Cardiac fibroblast (primary cell): ENCODE measurements at regions not wholly inside any gene's neighbourhood (a gene's known extent, or its start where the extent isn't known, plus 50 kb on each side); places are given as distances from the start of the nearest gene placed in this dataset.

Experiments
- DNase-seq, 2 donors: peaks; one replicate each; pipeline versions ENCODE4 v3.0.0 to v3.0.0-alpha.2; 2010; ENCODE audit warnings: low read depth in 2 of 2
- H3K4me3 ChIP-seq, 2 donors: replicated peaks in 1 of 2; 1 replicate in 1 of 2; 2 replicates in 1 of 2; pipeline ENCODE4 v1.5.1; 2011; ENCODE audit warnings: low read depth in 2 of 2, low read length in 2 of 2, mild to moderate bottlenecking in 2 of 2, moderate library complexity in 1 of 2
- TF ChIP-seq, protein P1 (sequence below): IDR thresholded peaks from one replicate; pipeline ENCODE4 v1.5.1; 2011; ENCODE audit warnings: low read depth, mild to moderate bottlenecking, low read length, inconsistent platforms

DNA sequence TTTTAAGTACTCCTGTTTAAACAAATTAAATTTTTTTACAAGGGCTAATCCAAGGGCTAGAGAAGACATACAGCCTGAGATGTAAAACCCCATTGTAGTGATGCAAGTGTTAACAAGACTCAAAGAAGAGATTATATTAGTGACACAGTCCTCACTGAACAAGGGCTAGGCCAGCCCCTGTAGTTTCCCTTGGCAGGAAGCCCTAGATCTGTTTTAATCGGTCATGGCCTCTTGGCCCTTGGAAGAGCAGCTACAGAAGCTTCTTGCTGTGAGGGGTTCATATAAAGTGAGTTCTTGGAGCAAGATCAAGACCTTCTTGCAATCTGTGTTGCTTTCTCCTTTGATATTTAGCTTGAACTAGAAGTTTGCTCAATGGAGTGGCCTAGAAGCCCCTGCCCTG is 1339.4 kb downstream of the XPNPEP1 start:
- DNase-seq: no peak

DNA sequence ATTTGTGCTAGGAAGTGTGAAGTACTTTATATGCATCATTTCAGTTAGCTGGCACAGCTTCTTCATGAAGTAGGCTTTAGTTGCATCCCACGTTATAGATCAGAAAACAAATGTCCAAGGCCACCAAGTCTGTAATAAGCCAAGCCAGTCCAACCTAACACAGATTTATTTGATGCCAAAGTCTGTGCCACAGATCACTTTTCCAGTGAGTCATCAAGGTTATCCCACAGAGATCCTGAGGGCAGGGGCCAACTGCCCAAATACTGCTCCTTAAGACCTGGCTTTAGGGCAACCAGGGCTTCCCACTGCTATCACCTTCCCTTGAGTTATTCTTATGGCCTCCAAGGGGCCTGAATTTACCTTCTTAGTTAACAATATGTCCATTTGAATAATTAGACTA is 1340.4 kb downstream of the XPNPEP1 start:
- H3K4me3 ChIP-seq: no peak overlapping the region
- no peak for DNase-seq
- TF ChIP-seq, protein P1, sequence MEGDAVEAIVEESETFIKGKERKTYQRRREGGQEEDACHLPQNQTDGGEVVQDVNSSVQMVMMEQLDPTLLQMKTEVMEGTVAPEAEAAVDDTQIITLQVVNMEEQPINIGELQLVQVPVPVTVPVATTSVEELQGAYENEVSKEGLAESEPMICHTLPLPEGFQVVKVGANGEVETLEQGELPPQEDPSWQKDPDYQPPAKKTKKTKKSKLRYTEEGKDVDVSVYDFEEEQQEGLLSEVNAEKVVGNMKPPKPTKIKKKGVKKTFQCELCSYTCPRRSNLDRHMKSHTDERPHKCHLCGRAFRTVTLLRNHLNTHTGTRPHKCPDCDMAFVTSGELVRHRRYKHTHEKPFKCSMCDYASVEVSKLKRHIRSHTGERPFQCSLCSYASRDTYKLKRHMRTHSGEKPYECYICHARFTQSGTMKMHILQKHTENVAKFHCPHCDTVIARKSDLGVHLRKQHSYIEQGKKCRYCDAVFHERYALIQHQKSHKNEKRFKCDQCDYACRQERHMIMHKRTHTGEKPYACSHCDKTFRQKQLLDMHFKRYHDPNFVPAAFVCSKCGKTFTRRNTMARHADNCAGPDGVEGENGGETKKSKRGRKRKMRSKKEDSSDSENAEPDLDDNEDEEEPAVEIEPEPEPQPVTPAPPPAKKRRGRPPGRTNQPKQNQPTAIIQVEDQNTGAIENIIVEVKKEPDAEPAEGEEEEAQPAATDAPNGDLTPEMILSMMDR: no peak

More for the DNA sequence above, 1339.4 kb downstream of the XPNPEP1 start:
- H3K4me3 ChIP-seq: no peak overlapping the region
- TF ChIP-seq, protein P1: no peak

DNA sequence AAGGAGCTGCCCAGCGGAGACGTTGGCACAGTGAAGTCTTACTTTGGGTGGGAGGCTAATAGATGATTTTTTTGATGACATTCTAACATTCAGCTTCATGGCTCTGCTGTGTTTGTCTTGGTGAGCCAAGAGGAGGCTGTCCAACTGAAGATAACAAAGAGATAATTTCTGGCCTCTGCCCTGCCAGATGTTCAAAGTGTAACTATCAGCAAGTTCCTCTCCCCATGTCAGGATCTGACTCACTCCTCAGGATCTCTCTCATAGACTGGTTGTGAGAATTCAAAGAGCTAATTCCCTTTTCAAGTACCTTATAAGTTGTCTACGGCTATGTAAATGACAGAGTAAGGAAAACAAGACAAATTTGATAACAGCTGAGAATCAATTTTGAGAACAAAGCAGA is 1340.9 kb downstream of the XPNPEP1 start:
- peak; percentile 17 to 24 for DNase-seq
- TF ChIP-seq, protein P1: no peak

DNA sequence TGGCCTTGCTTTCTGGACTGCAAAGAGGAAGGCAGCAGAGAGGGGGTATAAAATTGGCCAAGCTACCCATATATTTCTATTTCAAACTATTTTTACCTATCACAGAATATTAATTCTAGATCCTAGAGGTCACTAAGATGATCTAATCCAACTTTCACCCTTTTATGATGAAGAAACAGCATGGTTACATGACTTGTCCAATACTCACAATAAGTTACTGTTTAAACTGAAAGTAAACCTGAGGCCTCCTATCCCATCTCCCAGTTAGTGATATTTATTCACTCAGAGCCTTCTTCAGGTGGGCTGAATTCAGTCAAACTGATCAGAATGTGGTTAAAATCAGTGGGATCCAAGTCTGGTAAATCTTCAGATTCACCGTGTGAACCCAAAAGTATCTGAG is 1345.1 kb downstream of the XPNPEP1 start:
- DNase-seq: no peak
- TF ChIP-seq, protein P1: no peak

More for the DNA sequence above, 1340.9 kb downstream of the XPNPEP1 start:
- H3K4me3 ChIP-seq: no peak overlapping the region

DNA sequence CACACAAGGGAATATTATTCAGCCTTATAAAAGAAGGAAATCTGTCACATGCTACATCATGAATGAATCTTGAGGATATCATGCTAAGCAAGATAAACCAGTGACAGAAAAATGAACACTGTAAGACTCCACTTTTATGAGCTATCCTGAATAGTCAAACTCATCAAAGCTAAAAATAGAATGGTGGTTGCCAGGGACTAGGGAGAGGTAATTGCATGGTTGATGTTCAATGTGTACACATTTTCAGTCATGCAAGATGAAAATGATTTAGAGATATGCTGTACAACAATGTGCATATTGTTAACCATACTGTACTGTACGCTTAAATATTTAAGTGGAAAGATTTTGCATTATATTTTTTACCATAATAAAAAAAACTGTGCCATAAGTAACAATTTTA is 1349.1 kb downstream of the XPNPEP1 start:
- TF ChIP-seq, protein P1: no peak

More for the DNA sequence above, 1345.1 kb downstream of the XPNPEP1 start:
- H3K4me3 ChIP-seq: no peak overlapping the region

DNA sequence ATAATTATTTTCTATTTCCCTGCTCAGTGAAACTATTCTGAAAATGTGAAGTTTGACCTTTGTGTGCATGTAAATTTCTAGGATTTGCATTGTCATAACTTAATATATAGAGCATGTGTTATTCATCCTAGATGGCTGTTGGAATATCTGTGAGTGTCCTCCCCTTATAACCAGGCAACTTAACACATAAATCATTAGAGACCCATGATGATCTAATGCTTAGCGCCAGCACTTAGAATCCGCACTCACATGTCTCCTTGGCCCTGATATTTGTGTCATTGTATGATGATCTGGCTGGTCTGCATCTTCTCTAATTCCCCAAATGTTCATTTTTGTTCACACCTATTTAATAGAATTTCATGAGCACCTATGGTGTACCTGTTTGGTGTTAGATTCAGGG is 1354.5 kb downstream of the XPNPEP1 start:
- TF ChIP-seq, protein P1: no peak
- no peak for DNase-seq
- no peak overlapping the region for H3K4me3 ChIP-seq

More for the DNA sequence above, 1349.1 kb downstream of the XPNPEP1 start:
- no peak overlapping the region for H3K4me3 ChIP-seq
- DNase-seq: no peak
